HG03108 (cell line): ENCODE measurements at regions not wholly inside any gene's neighbourhood (a gene's known extent, or its start where the extent isn't known, plus 50 kb on each side); places are given as distances from the start of the nearest gene placed in this dataset.
"Not testable (repeated sequence)": the region's sequence is repeated elsewhere in the genome, so short reads cannot be mapped to it uniquely, and the experiment has no call there.

Experiments used
- ATAC-seq: cut with Tn5 transposase; IDR thresholded peaks from one replicate; pipeline ENCODE4 v1.9.1; 2021; ENCODE audit warnings: moderate library complexity; ENCODE audit not compliant: unreplicated experiment

- no peak for ATAC-seq
Observed at GRCh38 chr6:134619789-134620188, 301.9 kb upstream of the SGK1 start.

DNA sequence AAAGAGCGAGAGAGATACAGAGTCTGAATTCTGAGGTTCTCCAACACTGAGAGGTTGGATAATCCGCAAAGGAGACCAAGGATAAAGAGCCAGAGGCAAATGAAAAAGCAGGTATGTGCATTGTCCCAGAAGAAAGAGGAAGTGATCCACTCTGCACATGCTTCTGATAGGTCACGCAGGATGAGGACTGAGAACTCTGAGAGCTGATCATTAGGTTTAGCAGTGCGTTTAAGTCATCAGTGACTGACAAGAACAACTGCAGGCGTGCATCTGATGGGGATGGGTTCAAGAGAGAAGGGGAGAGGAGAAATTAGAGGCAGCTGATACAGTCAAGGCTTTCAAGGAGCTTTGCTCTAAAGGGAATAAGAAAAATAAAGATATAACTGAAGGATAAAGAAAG, 301.2 kb upstream of the SGK1 start:
- ATAC-seq: no peak

DNA sequence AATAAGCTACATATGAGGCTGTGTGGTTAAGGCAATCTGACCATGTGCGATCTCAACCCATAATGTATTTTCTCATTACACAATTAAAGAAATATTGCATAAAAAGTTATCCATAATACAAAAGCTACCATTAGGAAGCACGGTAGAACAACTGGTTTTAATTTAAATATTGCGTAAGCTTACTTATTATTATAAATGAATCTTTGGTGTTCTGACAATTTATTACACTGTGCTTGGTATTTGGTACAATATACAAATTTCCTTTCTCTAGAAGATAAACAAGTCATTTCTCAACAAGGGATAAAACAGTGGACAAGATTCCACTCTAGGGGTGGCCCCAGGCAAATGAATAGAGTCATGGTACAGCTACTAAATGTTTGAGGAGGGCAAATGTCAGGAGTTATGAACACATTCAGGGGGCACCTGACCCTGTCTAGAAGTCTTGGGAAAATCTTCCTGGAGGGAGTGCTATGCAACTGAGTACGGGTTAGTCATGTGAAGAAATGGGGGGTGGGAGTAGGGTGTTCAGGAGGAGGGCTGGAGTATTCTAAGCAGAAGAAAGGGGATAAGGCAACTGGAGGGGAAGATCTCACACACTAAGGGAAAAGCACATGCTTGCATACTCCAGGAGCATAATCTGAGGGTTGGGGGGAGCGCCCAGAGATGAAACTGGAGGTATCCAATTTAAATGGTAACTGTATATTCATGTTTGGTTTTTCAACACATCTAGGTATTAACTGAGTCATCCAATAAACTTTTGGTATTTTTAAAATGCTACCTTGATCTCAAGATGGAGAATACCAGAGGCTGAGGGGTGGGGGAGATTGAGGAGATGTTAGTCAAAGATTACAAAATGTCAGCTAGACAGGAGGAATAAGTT, 296.9 kb upstream of the SGK1 start:
- ATAC-seq: no peak

GRCh38 chr6:134612128-134612527, 294.2 kb upstream of the SGK1 start:
- ATAC-seq: not testable (repeated sequence)

GRCh38 chr6:134610411-134610810, 292.5 kb upstream of the SGK1 start:
- ATAC-seq: no peak

- ATAC-seq: no peak
Observed at GRCh38 chr6:134609716-134610261, 291.9 kb upstream of the SGK1 start.

DNA sequence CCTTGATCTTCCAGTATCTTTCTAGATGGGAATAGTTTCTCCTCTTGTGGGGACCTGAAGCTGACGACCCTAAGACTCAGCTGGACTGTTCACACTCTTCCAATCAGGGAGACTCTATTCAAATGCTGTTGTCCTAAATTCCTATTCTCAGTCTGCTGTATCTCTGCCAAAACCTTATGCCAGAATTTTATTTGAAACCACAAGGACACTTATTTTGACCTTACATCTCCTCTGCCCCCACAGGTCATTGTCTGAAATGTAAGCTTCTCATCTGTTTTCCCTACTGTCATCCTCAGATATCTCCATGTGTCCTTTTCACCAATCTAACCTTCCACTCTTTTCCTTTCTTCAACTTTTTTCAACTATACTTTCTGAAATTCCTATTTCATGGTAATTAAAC, 289.5 kb upstream of the SGK1 start:
- no peak for ATAC-seq

- no peak for ATAC-seq
Observed at GRCh38 chr6:134605034-134605433, 287.1 kb upstream of the SGK1 start.

DNA sequence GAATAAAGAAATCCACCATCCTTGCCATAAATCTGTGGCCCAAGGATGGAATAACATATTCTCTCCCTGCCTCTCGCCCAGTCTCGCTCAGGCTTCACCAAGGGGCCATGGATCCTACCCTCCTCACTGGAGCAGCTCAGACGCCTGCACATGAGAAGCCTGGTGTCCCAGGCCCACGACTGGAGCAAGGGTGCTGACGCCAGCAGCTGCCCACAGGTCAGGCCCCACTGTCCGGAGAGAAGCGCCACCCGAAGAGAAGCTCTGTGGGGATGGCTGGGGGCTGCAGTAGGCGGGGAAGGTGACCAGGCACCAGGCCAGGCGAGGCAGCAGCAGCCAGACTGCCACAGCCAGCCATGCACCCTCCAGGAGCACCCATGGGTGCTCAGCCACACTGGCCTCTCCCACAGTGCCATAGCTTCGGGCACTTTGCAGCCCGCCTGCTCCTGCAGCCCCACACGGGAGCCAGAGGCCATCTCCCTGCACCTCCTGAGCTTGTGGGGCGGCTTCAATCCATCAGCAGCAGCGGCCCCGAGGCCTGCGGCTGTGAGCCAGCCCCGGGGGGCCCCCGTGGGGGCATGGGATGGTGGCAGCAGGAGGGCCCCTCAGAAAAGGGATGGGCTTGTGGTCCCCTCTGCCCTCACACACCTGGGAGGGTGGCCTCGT, 286.2 kb upstream of the SGK1 start:
- ATAC-seq: no peak

- no peak for ATAC-seq
Observed at GRCh38 chr6:134603561-134603960, 285.6 kb upstream of the SGK1 start.

DNA sequence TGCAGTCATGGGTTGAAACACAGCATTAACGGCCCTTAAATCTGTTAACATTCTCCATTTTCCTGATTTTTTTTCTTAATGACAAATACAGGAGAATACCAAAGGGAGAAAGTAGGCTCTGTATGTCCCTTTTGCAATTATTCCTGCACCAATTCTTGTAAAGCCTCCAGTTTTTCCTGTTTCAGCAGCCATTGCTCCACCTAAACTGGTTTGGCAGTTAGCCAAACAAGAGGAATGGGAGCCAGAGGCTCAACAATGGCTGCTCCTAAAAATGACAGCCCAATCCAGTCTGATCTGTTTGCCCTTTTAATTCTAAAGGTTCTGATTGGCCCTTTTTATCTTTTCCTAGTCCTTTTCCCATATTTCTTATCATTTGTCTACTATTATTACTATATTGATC, 284.2 kb upstream of the SGK1 start:
- ATAC-seq: no peak

- no peak for ATAC-seq
Observed at GRCh38 chr6:134600671-134601070, 282.8 kb upstream of the SGK1 start.

DNA sequence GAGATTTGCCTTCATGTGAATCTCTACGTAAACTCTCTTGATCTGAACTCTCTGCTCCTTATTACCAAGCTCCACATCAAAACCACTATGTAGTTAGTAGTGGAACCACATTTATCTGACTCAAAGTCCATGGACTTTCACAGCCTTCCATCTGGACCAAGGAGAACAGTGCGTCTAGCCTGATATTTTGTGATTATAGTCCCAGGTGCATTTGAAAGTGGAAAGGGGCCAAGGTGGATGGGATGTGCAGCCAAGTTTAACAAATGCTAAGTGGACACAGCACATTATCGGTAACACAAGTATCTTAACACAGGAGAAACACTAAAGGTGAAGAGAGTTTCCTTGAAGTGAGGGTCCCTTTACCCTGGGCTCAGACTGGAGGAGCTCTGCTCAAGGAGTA, 281.2 kb upstream of the SGK1 start:
- ATAC-seq: no peak

DNA sequence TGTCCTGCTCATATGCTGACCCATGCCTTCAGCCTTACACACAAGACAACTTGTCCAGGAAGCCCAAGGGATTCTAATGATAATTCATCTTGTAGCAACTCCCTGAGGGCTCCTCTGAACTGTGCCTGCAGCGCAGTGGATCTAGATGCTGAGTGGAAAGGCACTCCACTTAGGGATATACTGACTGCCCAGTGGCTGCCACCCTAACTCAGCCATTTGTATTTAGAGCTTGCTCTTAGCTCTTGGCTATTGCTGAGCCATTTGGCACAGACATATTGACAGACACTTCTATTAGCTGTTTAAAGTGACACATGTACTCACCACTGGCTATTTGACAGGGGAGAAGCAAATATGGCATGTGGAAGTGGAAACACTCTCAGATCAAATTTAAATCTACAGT, 278.3 kb upstream of the SGK1 start:
- ATAC-seq: no peak

GRCh38 chr6:134594881-134595280, 277.0 kb upstream of the SGK1 start:
- ATAC-seq: no peak

DNA sequence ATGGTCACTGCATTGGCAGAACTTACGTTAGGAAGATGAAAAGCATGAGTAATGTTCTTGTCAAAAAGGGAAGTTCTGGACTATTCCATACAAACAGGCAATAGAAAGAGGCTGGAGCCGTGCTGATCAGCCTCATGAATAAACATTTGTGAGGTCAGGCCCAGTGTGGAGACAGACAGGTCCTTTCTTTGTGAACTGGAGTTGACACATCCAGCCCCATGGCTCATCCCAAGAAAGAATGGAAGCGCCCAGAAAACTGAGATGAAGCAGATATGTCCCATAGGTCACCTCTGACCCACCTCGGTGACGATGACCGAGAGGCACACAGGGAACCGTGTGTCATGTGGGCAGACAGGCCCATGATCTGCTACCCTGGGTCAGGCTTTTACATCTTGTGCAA, 276.0 kb upstream of the SGK1 start:
- ATAC-seq: no peak

DNA sequence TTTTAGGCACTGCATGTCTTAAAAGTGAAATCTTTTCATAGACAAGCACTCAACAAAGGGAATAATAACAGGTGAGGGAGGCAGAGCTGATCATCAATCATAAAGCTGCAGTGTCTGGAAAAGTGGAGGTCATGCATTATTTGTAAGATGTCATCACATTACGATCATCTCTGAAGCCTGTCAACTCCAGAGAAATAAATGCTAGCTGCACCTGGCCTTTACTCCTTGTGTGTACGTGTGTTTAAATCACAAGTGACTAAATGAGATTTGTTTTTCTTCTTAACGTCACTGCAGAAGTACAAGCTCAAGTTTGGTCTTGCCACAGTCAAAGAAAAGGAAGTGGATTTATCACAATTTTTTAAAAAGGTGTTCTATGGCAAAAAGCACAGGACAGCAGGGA, 275.5 kb upstream of the SGK1 start:
- ATAC-seq: no peak

GRCh38 chr6:134593024-134593423, 275.1 kb upstream of the SGK1 start:
- no peak for ATAC-seq

DNA sequence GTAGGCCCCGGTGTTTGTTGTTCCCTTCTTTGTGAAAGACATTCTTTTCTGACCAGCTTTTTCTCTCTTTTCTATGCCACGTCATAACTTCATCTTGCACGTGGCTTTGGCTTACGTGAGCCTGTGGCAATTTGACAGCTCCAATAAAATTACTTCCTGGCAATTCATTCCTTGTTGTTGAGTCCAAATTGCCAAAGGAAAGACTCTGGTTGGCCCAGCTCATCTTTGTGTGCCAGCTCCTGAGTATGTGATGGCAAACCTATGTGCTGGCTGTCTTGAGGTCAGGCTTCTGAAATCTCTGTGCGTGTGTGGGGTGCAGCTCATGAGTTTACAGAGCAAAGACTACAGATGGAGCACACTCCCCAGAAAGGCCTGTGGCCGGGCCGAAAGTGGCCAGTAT, 272.5 kb upstream of the SGK1 start:
- ATAC-seq: no peak

DNA sequence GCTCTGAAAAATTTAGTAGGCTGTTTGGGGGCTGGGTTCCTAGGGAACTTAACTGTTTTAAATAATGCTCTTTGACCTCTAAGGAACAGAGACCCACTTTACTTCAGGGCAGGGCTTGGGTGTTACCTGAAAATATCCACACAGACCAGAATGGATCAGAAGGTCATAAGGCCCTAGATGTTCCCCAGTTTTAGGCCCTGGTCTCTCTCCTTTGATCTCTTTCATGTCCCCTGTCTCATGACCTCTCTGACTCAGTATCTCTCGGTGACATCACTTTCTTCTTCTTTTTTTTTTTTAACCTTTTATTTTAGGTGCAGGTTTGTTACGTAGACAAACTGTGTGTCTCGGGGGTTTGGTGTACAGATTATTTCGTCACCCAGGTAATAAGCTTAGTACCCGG, 272.1 kb upstream of the SGK1 start:
- ATAC-seq: no peak

GRCh38 chr6:134589512-134589911, 271.6 kb upstream of the SGK1 start:
- no peak for ATAC-seq

DNA sequence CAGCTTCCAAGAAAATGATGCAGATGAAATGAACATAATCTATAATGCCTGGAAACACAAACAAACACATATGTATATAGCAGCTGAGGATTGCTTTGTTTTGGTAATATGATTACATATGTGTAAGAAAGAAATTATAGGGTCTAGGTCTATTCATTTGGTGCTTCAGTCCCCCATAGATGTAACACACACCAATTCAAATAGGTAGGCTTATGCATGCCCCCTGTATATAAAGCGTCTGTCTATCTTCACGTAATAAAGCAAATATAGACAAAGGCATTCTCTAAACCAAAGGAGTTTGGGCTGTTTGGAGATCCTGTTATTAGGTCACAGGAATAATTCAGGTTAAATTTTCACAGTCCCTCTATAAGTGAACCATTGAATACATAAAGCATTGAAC, 270.4 kb upstream of the SGK1 start:
- ATAC-seq: no peak
